Gastroesophageal sphincter (tissue), 3 donors: ENCODE measurements at regions not wholly inside any gene's neighbourhood (a gene's known extent, or its start where the extent isn't known, plus 50 kb on each side); places are given as distances from the start of the nearest gene placed in this dataset.

Experiments
- POLR2A ChIP-seq, 2 donors: fragments of 450-650 bp; IDR thresholded peaks; one replicate each; pipeline ENCODE4 v1.6.1; 2017; ENCODE audit warnings: antibody characterized with exemption in 2 of 2, mild to moderate bottlenecking in 2 of 2, moderate library complexity in 1 of 2
- TF ChIP-seq, protein P1 (sequence below), 4 experiments: fragments of 200-600 bp in 2 of 4; fragments of 450-650 bp in 2 of 4; sonication (generic) in 1 of 4; IDR thresholded peaks; one replicate each; pipeline ENCODE4 v1.5.1; 2017 to 2019; ENCODE audit warnings: antibody characterized with exemption in 4 of 4, mild to moderate bottlenecking in 2 of 4, moderate library complexity in 2 of 4

DNA sequence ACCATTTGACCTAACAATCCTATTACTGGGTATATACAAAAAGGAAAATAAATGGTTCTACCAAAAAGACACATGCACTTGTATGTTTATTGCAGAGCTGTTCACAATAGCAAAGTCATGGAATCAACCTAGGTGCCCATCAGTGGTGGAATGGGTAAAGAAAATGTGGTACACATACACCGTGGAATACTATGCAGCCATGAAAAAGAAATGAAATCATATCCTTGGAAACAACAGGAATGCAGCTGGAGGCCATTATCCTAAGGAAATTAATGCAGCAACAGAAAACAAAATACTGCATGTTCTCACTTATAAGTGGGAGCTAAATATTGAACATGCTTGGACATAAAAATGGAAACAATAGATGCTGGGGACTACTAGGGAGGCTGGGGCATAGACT, 534.1 kb upstream of the SGCD start:
- TF ChIP-seq, protein P1, sequence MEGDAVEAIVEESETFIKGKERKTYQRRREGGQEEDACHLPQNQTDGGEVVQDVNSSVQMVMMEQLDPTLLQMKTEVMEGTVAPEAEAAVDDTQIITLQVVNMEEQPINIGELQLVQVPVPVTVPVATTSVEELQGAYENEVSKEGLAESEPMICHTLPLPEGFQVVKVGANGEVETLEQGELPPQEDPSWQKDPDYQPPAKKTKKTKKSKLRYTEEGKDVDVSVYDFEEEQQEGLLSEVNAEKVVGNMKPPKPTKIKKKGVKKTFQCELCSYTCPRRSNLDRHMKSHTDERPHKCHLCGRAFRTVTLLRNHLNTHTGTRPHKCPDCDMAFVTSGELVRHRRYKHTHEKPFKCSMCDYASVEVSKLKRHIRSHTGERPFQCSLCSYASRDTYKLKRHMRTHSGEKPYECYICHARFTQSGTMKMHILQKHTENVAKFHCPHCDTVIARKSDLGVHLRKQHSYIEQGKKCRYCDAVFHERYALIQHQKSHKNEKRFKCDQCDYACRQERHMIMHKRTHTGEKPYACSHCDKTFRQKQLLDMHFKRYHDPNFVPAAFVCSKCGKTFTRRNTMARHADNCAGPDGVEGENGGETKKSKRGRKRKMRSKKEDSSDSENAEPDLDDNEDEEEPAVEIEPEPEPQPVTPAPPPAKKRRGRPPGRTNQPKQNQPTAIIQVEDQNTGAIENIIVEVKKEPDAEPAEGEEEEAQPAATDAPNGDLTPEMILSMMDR (IDR thresholded peaks at IDR 0.05), result no peak
- TF ChIP-seq POLR2A (IDR thresholded peaks at IDR 0.05), result no peak
